HepG2 (cell line): ENCODE measurements at regions not wholly inside any gene's neighbourhood (a gene's known extent, or its start where the extent isn't known, plus 50 kb on each side); places are given as distances from the start of the nearest gene placed in this dataset.

Experiments
- ATAC-seq: fragments of 200-7000 bp; cut with Tn5 transposase; 3 replicates; pipeline ENCODE4 v1.9.1; 2020; ENCODE audit warnings: mild to moderate bottlenecking, moderate library complexity
- BruUV-seq: library from RNA; stranded (reverse); fragments of 400-500 nt; replicated peaks from 2 replicates; lab custom pipeline; 2021; lab: Mats Ljungman, UMichigan
- CTCF ChIA-PET: fragments of 300-600 bp; formaldehyde crosslinking; extraction: SDS; loops from one replicate; lab custom pipeline; 2021; ENCODE audit warnings: low total read pairs, inconsistent platforms, low intra/inter-chr PET ratio; lab: Yijun Ruan, JAX
- POLR2A ChIA-PET: fragments of 350-600 bp; sonication (Branson Sonifier 250); formaldehyde crosslinking; loops from one replicate; lab custom pipeline; 2020; ENCODE audit warnings: antibody characterized with exemption, inconsistent platforms; lab: Yijun Ruan, JAX
- DNase-seq: peaks from one replicate; pipeline ENCODE4 v3.0.0-alpha.2; 2015; ENCODE audit warnings: low spot score
- FAIRE-seq: peaks from 3 replicates; lab custom pipeline; 2011; peaks lifted over from hg19 to GRCh38; lab: Jason Lieb, UNC
- H2AFZ ChIP-seq: one replicate; pipeline ENCODE4 v1.6.1; 2011; ENCODE audit warnings: low read length, inconsistent platforms
- H3K27ac ChIP-seq: fragments of 300-600 bp; 3 replicates; pipeline ENCODE4 v1.8.0; 2011; ENCODE audit warnings: mixed run types, mild to moderate bottlenecking, mixed read lengths, low read length, inconsistent platforms; ENCODE audit not compliant: insufficient read depth; ENCODE audit errors: extremely low read length
- H3K27me3 ChIP-seq, 2 experiments: fragments of 200-600 bp in 1 of 2; 2 replicates in 1 of 2; 3 replicates in 1 of 2; pipeline versions ENCODE4 v1.6.0 to v1.8.0; 2011; ENCODE audit warnings: low read length in 2 of 2, mild to moderate bottlenecking in 2 of 2, moderate library complexity in 2 of 2, inconsistent platforms in 1 of 2; ENCODE audit not compliant: insufficient read depth in 2 of 2, control insufficient read depth in 1 of 2
- H3K36me3 ChIP-seq, 2 experiments: fragments of 200-600 bp in 1 of 2; replicated peaks in 1 of 2; 2 replicates in 1 of 2; 3 replicates in 1 of 2; pipeline versions ENCODE4 v1.5.1 to v1.8.0; 2011; ENCODE audit warnings: low read length in 2 of 2, inconsistent platforms in 1 of 2; ENCODE audit not compliant: insufficient read depth in 2 of 2, control insufficient read depth in 1 of 2
- H3K4me1 ChIP-seq: 2 replicates; pipeline ENCODE4 v1.5.1; 2012; ENCODE audit warnings: low read length, inconsistent platforms; ENCODE audit not compliant: insufficient read depth
- H3K4me2 ChIP-seq: 2 replicates; pipeline ENCODE4 v1.6.0; 2011; ENCODE audit warnings: low read depth, low read length, inconsistent platforms
- H3K4me3 ChIP-seq, 3 experiments: fragments of 200-600 bp in 1 of 3; sonication (generic), shearing (Covaris generic) in 1 of 3; replicated peaks in 1 of 3; 2 replicates each; pipeline ENCODE4 v1.5.1; 2011 to 2016; ENCODE audit warnings: low read length in 3 of 3, inconsistent platforms in 2 of 3, low read depth in 2 of 3, mild to moderate bottlenecking in 2 of 3, control low read depth in 1 of 3, mixed read lengths in 1 of 3; ENCODE audit not compliant: insufficient read depth in 1 of 3
- H3K79me2 ChIP-seq: one replicate; pipeline ENCODE4 v1.6.1; 2011; ENCODE audit warnings: low read length, inconsistent platforms; ENCODE audit not compliant: insufficient read depth
- H3K9ac ChIP-seq: 2 replicates; pipeline ENCODE4 v1.6.0; 2011; ENCODE audit warnings: mild to moderate bottlenecking, low read depth, low read length, inconsistent platforms; ENCODE audit not compliant: insufficient read depth
- H3K9me3 ChIP-seq: 2 replicates; pipeline ENCODE4 v1.5.1; 2012; ENCODE audit warnings: mild to moderate bottlenecking, low read length
- H4K20me1 ChIP-seq: 2 replicates; pipeline ENCODE4 v1.6.0; 2011; ENCODE audit warnings: inconsistent platforms, mild to moderate bottlenecking, low read length, moderate library complexity; ENCODE audit not compliant: insufficient read depth
- FUBP1 ChIP-seq: sonication (generic); formaldehyde crosslinking; IDR thresholded peaks from 2 replicates; pipeline ENCODE4 v1.5.1; 2020; ENCODE audit warnings: missing genetic modification reagents, mild to moderate bottlenecking, borderline replicate concordance
- GATA4 ChIP-seq: sonication (generic); IDR thresholded peaks from 2 replicates; pipeline ENCODE4 v1.6.1; 2016; ENCODE audit warnings: antibody characterized with exemption, low read depth, borderline replicate concordance
- HIC2 ChIP-seq: sonication (generic); formaldehyde crosslinking; IDR thresholded peaks from 2 replicates; pipeline ENCODE4 v1.9.0; 2022; ENCODE audit warnings: low read depth, missing genetic modification reagents
- MBD4 ChIP-seq: IDR thresholded peaks from 2 replicates; pipeline ENCODE4 v1.6.1; 2012; ENCODE audit warnings: low read length, inconsistent platforms, borderline replicate concordance
- MLX ChIP-seq: IDR thresholded peaks from 2 replicates; pipeline ENCODE4 v1.6.1; 2016
- PBX3 ChIP-seq: sonication (generic); formaldehyde crosslinking; IDR thresholded peaks from 2 replicates; pipeline ENCODE4 v1.8.1; 2023; ENCODE audit warnings: missing genetic modification reagents, inconsistent platforms, borderline replicate concordance
- SMAD9 ChIP-seq: sonication (generic); formaldehyde crosslinking; IDR thresholded peaks from 2 replicates; pipeline ENCODE4 v1.5.1; 2020; ENCODE audit warnings: mild to moderate bottlenecking, missing genetic modification reagents
- SOX13 ChIP-seq, 3 experiments: fragments of 450-650 bp in 1 of 3; sonication (generic) in 1 of 3; formaldehyde crosslinking in 1 of 3; IDR thresholded peaks in 2 of 3; conservative IDR thresholded peaks in 1 of 3; 2 replicates each; pipeline versions ENCODE4 v1.5.0 to v1.6.1; 2016 to 2020; ENCODE audit warnings: antibody characterized with exemption in 1 of 3, mild to moderate bottlenecking in 1 of 3, missing compliant biosample characterization in 1 of 3, missing genetic modification reagents in 1 of 3, moderate library complexity in 1 of 3
- THAP7 ChIP-seq: sonication (generic); formaldehyde crosslinking; IDR thresholded peaks from 2 replicates; pipeline ENCODE4 v1.8.1; 2023; ENCODE audit warnings: mild to moderate bottlenecking, missing genetic modification reagents
- ZFP37 ChIP-seq: sonication (generic); formaldehyde crosslinking; IDR thresholded peaks from 2 replicates; pipeline ENCODE4 v1.4.0; 2020; ENCODE audit warnings: missing genetic modification reagents, borderline replicate concordance
- ZMAT5 ChIP-seq: sonication (generic); formaldehyde crosslinking; IDR thresholded peaks from 2 replicates; pipeline ENCODE4 v1.5.0; 2020; ENCODE audit warnings: mild to moderate bottlenecking, low read depth, missing genetic modification reagents, borderline replicate concordance
- ZNF281 ChIP-seq: sonication (generic); formaldehyde crosslinking; IDR thresholded peaks from 2 replicates; pipeline ENCODE4 v1.4.0; 2020; ENCODE audit warnings: missing genetic modification reagents, borderline replicate concordance
- ZNF557 ChIP-seq: sonication (generic); formaldehyde crosslinking; IDR thresholded peaks from 2 replicates; pipeline ENCODE4 v1.4.0; 2020; ENCODE audit warnings: missing genetic modification reagents
- ZNF616 ChIP-seq: sonication (generic); formaldehyde crosslinking; IDR thresholded peaks from 2 replicates; pipeline ENCODE4 v1.5.0; 2020; ENCODE audit warnings: low read depth, mild to moderate bottlenecking, missing genetic modification reagents
- WGBS: methylation state at CpG from one replicate; pipeline ENCODE4 v1.1.6; 2017; ENCODE audit warnings: low lambda C conversion rate; 5-methylcytosine and 5-hydroxymethylcytosine counted together
- in situ Hi-C: cut with HindIII; loops from 2 replicates; pipeline ENCODE4 v1.10.0; 2017; ENCODE audit warnings: low pct_unique_long_range_greater_than_20kb; ENCODE audit not compliant: extremely low pct_ligation_motif_present
- intact Hi-C: fragments of 100-400 bp; cut with micrococcal nuclease; formaldehyde crosslinking; loops from one replicate; pipeline ENCODE4 v1.10.0; 2022; ENCODE audit not compliant: unreplicated experiment

GRCh38 chr18:27848336-27848735 lies 328.6 kb downstream of the CDH2 start:
- WGBS: 28% methylated on average over 4 of the region's 4 CpGs
- H3K27me3 ChIP-seq: no peaks in the 10 kb centered on the region
- no peaks in the 10 kb centered on the region for H3K36me3 ChIP-seq
- no peak overlapping the region for H3K27ac ChIP-seq
- H3K4me1 ChIP-seq: no peaks in the 10 kb centered on the region
- intact Hi-C loops (no loop called here), in situ Hi-C loops (no loop called here)
- no peaks in the 10 kb centered on the region for H4K20me1 ChIP-seq
- H3K4me2 ChIP-seq: no peak overlapping the region
- H3K79me2 ChIP-seq: no peaks in the 10 kb centered on the region
- CTCF ChIA-PET: no interaction called here
- DNase-seq (no peak), ATAC-seq (no peak), FAIRE-seq (no peak)
- POLR2A ChIA-PET: no interaction called here
- no peak overlapping the region for H2AFZ ChIP-seq
- no peak overlapping the region for H3K4me3 ChIP-seq
- no peak overlapping the region for H3K9ac ChIP-seq
- BruUV-seq: no TSS peak
- H3K9me3 ChIP-seq: no peaks in the 10 kb centered on the region
- TF ChIP-seq MLX (no peak), SOX13 (IDR thresholded peaks at IDR 0.05) (no peak), SOX13 (CRISPR knock-in tag; conservative IDR thresholded peaks at IDR 0.05 in 1 of 2, IDR thresholded peaks at IDR 0.05 in 1 of 2) (no peak), MBD4 (no peak), THAP7 (CRISPR knock-in tag) (no peak), HIC2 (CRISPR knock-in tag) (no peak), ZFP37 (no peak), PBX3 (CRISPR knock-in tag) (no peak), SMAD9 (CRISPR knock-in tag) (no peak), ZMAT5 (no peak), ZNF281 (CRISPR knock-in tag) (no peak), ZNF557 (CRISPR knock-in tag) (no peak), ZNF616 (CRISPR knock-in tag) (no peak), GATA4 (no peak), FUBP1 (CRISPR knock-in tag) (no peak)
